NCI-H2171 treated with DMSO at 0.1 percent for 48 hours (cell line): ENCODE measurements at regions not wholly inside any gene's neighbourhood (a gene's known extent, or its start where the extent isn't known, plus 50 kb on each side); places are given as distances from the start of the nearest gene placed in this dataset.

Experiments
- DNase-seq: peaks from one replicate; lab custom pipeline; 2025; lab: John Stamatoyannopoulos, UW

DNA sequence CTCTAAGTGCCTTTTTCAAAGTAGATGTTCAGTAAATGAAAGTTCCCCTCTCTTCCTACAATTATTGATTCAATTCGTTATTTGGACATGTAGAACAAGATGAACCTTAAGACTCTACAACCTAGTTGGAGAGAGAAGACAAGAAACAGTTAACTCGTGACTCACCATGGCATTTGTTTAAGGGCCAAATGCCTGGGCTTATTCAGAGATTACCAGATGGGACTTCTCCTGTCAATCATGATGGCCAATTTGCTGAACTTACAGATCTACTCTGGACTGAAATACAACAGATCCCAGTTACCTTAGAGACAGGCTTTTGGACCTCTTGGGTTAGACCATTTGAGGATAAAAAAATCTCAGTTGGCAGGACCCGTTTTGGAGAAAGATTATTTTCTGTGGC is 93.5 kb downstream of the C1orf94 start:
- DNase-seq: no peak

DNA sequence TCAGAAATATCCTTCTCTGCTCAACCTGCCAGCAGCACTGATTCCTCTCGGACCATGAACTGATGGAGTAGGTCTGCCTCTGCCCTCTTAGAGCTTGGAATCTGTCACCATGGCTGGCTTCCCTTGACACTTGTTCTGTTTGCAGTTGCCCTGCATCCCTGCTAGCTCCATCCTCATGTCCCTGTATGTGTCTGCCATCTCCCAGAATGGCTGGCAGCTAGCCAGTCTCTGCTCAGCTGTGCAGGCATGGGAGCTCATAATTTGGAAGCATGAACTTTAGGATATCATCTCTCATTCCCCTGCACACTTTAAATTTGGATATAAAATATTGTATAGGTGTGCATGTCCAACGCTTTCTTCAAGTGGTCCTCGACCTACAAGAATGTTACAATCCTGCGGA is 95.4 kb downstream of the C1orf94 start:
- no peak for DNase-seq

DNA sequence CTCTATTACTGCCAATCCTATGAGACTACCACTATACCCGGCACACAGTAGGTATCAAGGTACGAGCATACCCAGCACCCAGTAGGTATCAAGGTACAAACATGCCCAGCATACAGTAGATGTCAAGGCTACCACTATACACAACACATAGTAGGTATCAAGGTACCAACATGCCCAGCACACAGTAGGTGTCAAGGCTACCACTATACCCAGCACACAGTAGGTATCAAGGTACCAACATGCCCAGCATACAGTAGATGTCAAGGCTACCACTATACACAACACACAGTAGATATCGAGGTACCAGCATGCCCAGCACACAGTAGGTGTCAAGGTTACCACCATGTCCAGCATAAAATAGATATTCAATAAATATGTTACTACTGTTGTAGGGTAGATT is 98.4 kb downstream of the C1orf94 start:
- DNase-seq: no peak

DNA sequence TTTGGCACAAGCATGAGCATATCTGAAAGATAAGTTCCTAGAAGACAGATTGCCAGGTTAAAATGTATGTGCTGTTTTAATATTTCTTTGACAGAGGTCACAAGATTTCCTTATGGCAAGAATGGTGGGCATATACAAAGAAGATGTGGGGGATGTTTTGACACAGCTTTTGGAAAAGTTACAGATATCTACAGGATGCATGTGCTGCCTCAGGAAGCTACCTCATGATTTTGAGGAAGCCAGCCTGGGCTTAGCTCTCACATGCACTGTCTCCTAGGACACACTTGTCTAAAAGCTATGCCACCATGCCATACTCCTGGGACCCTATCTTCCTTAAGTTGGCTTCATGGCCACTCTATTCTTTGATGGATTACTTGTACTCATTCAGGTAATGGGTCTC is 99.9 kb downstream of the C1orf94 start:
- DNase-seq: no peak

DNA sequence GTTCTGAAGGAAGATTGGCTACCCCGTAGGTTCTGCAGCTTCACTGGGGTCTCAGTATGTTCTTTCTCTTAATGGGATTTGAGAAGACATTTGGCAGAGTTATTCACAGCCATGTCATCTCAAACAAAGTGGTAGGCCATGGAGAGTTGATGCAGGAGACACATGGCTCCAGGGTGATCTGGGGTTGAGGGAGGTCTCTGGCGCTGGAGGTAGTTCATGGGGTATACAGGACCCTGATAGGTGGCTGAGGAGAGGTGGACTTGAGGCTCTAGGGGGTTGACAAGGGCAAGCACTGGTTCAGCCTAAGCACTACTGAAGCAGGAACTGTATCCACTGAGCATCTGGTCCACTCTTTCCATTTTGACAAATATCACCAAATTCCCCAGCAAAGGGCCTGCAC is 100.4 kb downstream of the C1orf94 start:
- no peak for DNase-seq

DNA sequence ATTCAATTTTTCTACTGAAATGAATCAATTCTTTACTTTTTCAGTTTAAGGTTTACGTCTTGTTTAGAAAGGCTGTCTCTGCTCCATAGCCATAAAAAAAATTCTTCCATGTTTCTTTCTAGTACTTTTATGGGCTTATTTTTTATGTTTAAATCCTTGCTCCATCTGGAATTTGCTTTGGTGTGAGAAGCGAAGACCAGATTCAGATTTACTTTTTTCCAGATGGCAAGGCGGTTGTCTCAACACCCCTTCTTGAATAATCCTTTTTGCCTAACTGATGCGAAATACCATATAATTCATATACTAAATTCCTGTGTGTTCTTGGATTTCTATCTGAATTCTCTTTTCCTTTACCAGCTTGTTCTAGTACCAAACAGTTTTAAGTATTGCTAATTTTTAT is 101.5 kb downstream of the C1orf94 start:
- DNase-seq: no peak

DNA sequence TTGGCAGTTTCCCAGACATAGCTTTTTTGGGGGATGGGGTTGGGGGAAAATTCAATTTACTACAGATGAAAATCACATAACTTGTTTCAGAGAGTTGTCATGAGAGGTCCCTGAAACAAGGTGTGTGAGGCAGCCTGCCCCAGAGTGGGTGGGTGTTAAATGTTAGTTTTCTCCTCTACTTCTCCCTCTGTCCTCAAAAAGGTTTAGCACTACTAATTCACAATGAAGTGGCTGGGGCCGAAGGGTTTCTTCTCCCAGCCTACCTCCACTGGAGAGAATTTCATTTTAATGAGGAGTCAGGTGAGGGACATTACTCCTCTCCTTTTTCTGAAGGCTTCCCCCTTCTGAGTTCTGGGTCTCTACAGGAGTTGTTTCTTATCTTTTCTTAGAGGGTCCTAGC is 103.3 kb downstream of the C1orf94 start:
- no peak for DNase-seq

DNA sequence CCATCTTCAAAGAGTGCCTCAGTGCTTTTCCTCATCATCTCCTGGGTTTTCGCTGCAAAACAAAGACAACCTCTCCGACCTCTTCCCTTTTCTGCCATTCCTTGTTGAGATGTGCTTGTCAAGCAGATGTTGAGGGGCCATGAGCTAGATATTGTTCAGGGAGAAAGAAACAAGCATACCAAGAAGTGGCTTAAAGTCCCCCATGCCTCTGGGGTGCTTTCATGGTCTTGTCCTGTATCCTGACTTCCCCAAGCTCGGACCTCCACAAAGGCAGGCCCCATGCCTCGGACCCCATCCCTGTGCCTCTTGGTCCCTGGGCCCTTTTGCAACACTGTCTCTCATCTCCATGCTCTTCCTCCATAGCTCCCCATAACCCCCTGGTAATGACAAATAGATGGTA is 103.8 kb downstream of the C1orf94 start:
- DNase-seq: no peak

DNA sequence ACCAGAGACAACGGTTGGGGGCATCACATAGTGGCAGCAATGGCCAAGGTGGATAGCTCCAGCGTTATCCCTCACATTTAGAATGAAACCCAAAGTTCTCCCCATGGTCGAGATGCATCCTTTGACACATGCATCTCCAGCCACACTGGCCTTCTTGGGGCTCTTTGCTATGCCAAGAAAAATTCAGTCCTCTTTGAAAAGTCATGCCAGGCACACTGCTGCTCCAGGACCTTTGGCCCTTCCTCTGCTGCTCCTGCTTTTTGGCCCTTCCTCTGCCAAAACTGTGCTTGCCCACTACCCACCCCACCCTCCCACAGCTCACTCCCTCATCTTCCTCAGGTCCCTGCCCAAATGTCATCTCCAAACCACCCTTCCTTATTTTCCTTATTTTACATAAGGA is 106.4 kb downstream of the C1orf94 start:
- DNase-seq: no peak

DNA sequence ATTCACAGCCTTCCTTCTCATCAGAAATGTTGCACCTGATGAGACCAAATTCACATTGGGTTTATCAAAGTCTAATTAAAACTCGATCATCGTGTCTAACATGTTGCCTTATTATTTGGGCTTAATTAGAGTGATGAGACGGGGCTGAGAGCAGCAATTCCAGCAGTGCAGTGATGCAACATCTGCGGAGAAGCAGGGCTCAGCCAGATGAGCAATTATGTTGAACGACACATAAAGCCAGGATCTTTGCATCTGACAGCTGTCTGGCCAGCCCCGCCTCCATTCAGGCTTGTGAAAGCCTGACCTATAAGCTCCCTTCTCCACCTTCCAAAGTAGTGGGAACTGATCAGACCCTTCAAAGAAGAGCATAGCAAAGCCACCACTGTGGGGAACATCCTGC is 109.8 kb downstream of the C1orf94 start:
- peak; percentile 10 for DNase-seq

DNA sequence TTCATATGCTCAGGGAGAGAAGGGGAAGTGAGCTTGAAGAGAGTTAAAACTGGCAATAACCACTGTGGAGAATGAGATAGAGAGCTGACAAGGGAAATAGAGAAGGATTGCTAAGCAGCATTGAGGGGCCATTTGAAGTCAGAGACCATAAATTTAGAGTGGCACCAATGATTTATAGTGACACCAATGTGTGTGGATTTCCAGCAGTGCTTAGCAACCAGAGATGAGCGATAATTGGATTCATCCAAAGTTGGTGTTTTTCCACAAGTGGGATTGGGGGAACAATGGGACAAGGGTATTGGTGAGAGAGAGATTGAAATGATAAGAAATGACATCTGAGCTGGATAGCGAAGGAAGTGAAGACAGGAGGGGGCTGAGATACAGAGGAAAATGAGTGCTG is 114.1 kb downstream of the C1orf94 start:
- DNase-seq: no peak

DNA sequence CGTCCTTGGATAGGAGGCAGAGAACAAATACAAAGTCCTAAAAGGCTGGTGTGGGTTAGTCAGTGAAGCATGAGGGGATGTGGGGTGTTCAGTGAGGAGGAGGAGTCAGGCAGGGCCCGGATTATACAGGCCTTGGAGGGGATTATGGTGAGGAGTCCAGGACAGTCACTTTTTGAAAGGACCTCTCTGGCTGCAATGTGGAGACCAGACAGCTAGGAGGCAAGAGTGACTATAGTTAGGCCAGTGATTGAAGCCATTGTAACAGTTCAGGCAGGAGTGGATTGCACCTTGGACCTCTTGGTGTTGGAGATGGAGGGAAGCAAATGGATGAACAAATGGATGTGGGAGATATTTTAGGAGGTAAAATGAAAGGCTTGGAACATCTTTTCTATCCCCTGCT is 115.8 kb downstream of the C1orf94 start:
- no peak for DNase-seq

DNA sequence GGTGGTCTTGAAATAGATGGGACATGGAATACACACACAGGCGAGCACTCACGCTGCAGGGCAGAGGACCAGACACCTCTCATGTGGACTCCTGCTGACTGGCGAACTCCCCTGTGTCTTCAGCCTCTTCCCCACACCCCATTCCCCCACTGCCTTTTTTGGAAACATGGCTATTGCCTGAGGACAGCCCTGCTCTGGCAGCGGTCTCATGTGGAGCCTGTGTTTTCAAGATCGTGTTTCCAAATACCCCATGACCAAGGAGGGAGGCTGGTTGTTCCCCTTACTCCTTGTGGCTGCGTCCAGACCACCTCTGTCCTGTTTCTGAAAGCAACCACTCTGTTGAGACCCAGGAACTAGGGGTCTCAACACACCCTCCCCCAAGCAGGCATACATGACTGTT is 119.4 kb downstream of the C1orf94 start:
- DNase-seq: no peak

DNA sequence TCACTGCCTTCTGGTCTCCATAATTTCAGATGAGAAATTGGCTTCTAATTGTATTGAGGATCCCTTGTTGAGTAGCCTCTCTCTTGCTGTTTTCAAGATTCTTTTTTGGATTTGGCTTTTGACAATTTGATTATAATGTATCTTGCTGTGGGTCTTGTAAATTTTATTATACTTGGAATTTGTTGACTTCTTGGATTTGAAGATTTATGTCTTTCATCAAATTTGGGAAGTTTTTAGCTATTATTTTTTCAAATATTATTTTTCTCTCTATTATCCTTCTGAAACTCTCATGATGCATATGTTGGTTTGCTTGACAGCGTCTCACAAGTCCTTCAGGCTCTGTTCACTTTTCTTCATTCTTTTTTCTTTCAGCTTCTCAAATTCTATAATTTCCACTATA is 126.1 kb downstream of the C1orf94 start:
- DNase-seq: no peak

DNA sequence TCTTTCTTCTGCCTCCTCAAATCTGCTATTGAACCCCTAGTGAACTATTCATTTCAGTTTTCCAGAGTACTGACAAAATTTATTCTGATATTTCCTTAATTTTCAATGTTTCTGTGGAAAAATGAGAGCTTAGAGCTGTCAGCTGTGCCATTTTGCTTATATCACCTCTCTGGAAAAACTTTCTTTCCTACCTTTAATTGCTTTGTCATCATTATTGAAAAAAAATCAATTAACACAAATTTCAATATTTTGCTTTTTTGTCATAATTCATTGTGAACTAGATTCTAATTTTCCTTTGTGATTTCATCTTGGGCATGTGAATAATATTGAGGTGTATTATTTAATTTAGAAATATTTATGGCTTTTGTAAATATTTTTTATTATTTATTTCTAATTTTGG is 126.5 kb downstream of the C1orf94 start:
- DNase-seq: no peak

DNA sequence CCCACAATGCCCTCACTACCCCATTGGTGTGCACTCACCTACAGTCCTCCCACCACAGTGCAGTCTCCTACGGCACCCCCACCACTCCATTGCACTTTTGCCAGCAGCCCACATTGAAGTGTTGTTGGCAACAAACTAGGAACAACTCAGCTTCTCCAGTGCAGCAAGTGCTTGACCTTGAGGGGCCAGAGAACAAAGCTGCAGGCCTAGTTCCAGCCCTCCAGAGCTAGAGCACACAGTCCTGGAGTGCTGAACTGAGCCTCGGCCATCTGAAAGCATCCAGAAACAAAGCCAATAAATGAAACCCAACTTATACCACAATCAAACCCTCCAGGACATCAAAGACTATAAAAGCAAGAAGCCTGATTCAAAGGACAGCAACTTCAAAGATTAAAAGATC is 129.9 kb downstream of the C1orf94 start:
- no peak for DNase-seq

DNA sequence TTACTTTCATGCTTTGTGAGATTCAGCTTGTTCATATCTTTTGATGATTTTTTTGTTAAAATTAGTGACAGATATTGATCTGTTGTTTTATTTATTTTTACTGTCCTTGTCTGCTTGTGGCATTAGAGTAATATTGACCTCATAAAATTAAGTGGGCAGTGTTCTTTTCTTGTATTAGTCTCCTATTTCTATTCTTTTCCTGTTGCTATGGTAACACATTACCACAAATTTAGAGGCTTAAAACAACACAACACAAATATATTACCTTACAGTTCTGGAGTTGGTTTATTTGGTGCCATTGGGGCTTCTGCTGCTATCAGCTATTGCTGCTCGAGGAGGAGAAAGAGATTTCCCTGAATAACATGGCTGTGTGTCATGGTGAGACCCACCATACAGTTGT is 135.7 kb downstream of the C1orf94 start:
- DNase-seq: no peak

DNA sequence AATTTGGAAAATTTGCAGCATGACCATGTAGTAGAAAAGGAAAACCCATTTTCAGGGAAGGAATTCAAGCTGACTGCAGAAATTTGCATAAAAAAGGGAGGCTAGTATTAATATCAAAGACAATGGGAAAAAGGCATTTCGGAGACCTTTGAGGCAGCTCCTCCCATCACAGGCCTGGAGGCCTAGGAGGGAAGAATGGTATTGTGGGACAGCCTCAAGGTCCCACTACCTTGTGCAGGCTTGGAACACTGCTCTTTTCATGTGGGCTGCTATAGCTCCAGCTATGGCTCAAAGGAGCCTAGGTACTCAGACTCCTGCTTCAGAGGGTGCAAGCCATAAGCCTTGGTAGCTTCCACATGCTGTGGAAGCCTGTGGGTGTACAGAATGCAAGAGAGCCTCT is 139.3 kb downstream of the C1orf94 start:
- DNase-seq: no peak

DNA sequence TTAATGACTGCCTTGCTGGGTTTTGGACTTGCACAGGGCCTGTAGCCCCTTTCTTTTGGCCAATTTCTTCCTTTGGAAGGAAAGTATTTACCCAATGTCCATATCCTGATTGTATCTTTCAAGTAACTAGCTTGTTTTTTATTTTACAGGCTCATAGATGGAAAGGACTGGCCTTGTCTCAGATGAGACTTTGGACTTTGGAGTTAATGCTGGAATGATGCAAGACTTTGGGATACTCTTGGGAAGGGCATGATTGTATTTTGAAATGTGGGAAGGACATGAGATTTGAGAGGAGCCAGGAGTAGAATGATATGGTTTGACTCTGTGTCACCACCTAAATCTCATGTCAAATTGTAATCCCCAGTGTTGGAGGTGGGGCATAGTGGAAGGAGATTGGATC is 140.1 kb downstream of the C1orf94 start:
- DNase-seq: no peak

DNA sequence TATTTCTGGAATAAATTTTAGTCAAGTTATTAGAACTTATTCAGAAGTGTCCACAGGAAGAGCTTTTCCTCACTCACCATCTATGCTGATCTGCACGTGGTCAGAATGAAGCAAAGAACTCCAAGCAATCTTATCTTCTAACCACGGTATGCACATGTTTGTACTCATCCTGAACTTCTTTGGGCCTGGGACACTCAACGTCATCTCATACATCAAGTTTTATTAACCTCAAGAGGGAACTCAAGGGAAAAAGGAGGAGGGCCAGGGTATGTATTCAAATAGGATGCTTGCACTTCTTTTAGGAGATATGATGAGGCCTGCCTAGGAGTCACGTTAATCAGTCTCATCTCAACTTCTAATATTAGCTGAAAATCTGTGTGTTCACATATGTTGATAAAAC is 142.5 kb downstream of the C1orf94 start:
- no peak for DNase-seq

DNA sequence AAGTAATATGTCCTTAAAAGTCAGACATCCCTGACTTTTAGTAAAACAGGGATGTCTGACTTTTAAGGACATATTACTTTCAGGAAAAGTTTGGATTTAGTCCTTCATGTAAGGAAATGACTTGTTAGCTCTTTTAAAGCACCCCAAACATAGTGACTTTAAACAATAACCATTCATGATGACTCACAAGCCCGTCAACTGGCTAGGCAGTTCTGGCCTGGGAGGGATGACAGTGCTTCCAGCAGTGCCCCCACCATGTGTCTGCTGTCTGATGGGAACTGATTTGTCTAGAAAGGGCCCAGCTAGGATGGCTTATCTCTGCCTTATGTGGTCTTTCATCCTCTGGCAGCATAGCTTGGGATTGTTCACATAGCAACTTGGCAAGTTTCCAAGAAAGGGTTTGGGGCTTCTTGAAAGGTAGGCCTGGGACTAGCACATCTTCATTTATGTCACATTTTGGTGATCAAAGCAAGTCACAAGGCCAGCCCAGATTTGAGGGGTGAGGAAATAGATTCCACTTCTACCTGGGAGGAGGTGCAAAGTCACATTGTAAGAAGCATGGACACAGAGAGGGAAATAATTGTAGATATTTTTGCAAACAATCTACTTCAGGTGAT is 143.5 kb downstream of the C1orf94 start:
- DNase-seq: no peak

DNA sequence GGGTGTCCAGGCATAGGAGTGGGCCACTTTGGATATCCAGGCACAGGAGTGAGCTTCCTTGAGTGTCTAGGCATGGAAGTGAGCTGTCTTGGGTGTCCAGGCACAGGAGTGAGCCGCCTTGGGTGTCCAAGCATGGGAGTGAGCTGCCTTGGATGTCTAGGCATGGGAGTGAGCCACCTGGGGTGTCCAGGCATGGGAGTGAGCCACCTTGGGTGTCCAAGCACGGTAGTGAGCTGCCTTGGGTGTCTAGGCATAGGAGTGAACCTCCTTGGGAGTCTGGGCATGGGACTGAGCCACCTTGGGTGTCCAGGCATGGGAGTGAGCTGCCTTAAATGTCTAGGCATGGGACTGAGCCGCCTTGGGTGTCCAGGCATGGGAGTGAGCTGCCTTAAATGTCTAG is 146.3 kb downstream of the C1orf94 start:
- DNase-seq: no peak

DNA sequence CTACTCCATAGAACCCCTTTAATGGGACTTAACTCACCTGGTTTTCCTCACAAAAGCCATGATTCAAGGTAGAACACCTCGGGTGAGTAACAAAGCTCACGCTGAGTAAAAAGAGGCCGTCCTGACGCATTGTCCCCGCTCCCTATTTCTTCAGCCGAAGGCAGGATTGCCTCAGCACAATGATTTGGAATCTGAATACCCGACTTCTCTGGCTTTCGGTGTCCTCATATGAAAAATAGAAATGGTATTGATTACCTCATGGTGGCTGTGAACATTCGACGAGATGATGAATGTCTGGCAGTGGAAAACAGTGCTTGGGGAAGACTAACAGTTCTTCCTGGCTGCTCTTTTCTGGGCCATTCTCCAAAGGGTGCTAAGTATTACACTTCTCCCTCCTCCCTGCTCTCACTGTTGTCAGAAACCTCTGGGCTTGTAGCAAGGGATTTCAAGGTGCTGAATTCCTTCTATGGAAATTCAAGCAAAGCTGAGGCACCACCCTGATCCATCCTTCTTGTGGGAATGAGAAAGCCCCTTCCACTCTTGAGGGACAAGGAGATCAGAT is 148.3 kb downstream of the C1orf94 start:
- DNase-seq: no peak

DNA sequence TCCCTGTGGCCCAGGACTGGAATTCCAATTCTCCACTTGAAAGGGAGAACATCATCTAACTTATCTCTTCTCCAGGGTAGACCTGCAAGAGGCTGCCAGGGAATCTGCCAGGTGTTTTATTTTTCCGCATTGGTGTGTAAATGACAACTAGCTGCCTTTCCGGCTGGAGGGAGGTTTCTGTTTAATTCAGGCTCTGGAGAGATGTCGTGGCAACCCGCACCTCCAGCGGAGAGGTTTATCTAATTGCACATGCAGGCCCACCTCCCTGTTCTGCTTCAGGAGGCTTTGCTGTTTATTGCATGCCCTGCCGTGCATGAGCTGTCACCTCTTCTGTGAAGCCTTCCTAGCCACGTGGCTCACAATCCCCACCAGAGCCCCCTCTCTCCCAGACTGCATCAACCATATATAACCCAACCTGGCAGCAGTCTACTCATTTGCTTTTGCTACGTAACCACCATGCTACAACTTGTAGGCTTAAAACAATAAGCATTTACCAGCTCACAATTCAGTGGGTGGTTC is 151.6 kb downstream of the C1orf94 start:
- DNase-seq: peak; percentile 9
